K562 (cell line): ENCODE measurements at regions not wholly inside any gene's neighbourhood (a gene's known extent, or its start where the extent isn't known, plus 50 kb on each side); places are given as distances from the start of the nearest gene placed in this dataset.

Experiments used
- ATAC-seq: fragments of 200-7000 bp; cut with Tn5 transposase; 3 replicates; pipeline ENCODE4 v1.9.1; 2020; ENCODE audit warnings: moderate library complexity
- BruUV-seq: library from RNA; stranded (reverse); fragments of 400-500 nt; replicated peaks from 2 replicates; lab custom pipeline; 2021; lab: Mats Ljungman, UMichigan
- CTCF ChIA-PET: fragments of 300-600 bp; formaldehyde crosslinking; extraction: SDS; loops from one replicate; lab custom pipeline; 2021; ENCODE audit warnings: low intra/inter-chr PET ratio; lab: Yijun Ruan, JAX
- POLR2A ChIA-PET: fragments of 300-600, 350-650 bp; sonication (Branson Sonifier 250); formaldehyde crosslinking; extraction: SDS; loops from one replicate; lab custom pipeline; 2021; ENCODE audit warnings: antibody characterized with exemption, inconsistent platforms; lab: Yijun Ruan, JAX
- DNase-seq, 4 experiments: peaks; one replicate each; pipeline versions ENCODE4 v3.0.0 to v3.0.0-alpha.2; 2011 to 2018; ENCODE audit warnings: low spot score in 3 of 4, mixed read lengths in 3 of 4; ENCODE audit errors: extremely low read depth in 1 of 4
- FAIRE-seq: peaks from 2 replicates; lab custom pipeline; 2011; peaks lifted over from hg19 to GRCh38; lab: Jason Lieb, UNC
- H2AFZ ChIP-seq: 2 replicates; pipeline ENCODE4 v1.6.0; 2011; ENCODE audit warnings: low read depth, low read length, control low read depth, inconsistent platforms
- H3K27ac ChIP-seq: fragments of 200-600 bp; 3 replicates; pipeline ENCODE4 v1.8.0; 2011; ENCODE audit warnings: low read depth, mild to moderate bottlenecking, control low read depth, inconsistent platforms, low read length, moderate library complexity, mixed read lengths; ENCODE audit errors: extremely low read depth
- H3K27me3 ChIP-seq, 2 experiments: fragments of 300-600 bp in 1 of 2; 2 replicates in 1 of 2; 3 replicates in 1 of 2; pipeline versions ENCODE4 v1.6.0 to v1.8.0; 2011; ENCODE audit warnings: inconsistent platforms in 2 of 2, low read length in 2 of 2, mild to moderate bottlenecking in 1 of 2, mixed read lengths in 1 of 2, moderate library complexity in 1 of 2; ENCODE audit not compliant: control insufficient read depth in 2 of 2, insufficient read depth in 2 of 2
- H3K36me3 ChIP-seq: fragments of 300-600 bp; 3 replicates; pipeline ENCODE4 v1.8.0; 2011; ENCODE audit warnings: mild to moderate bottlenecking, low read length, inconsistent platforms; ENCODE audit not compliant: control insufficient read depth, insufficient read depth
- H3K4me1 ChIP-seq, 2 experiments: fragments of 200-600 bp in 1 of 2; replicated peaks in 1 of 2; 2 replicates in 1 of 2; 3 replicates in 1 of 2; pipeline versions ENCODE4 v1.5.1 to v1.8.0; 2011; ENCODE audit warnings: inconsistent platforms in 2 of 2, low read length in 2 of 2, mild to moderate bottlenecking in 1 of 2, mixed read lengths in 1 of 2, moderate library complexity in 1 of 2; ENCODE audit not compliant: control insufficient read depth in 2 of 2, insufficient read depth in 2 of 2
- H3K4me2 ChIP-seq: 2 replicates; pipeline ENCODE4 v1.6.1; 2011; ENCODE audit warnings: low read length, control low read depth, inconsistent platforms, mixed read lengths; ENCODE audit not compliant: insufficient read depth
- H3K4me3 ChIP-seq: fragments of 200-600 bp; sonication (generic), shearing (Covaris generic); 2 replicates; pipeline ENCODE4 v1.5.1; 2016; ENCODE audit warnings: control low read depth, inconsistent platforms
- H3K79me2 ChIP-seq: fragments of 200-600 bp; 3 replicates; pipeline ENCODE4 v1.8.0; 2011; ENCODE audit warnings: low read length, inconsistent platforms; ENCODE audit not compliant: control insufficient read depth, insufficient read depth
- H3K9ac ChIP-seq, 2 experiments: 2 replicates each; pipeline versions ENCODE4 v1.6.0 to v1.6.1; 2011; ENCODE audit warnings: low read depth in 2 of 2, low read length in 2 of 2, control low read depth in 1 of 2, inconsistent platforms in 1 of 2, mild to moderate bottlenecking in 1 of 2, mixed read lengths in 1 of 2; ENCODE audit not compliant: insufficient read depth in 1 of 2
- H3K9me1 ChIP-seq: one replicate; pipeline ENCODE4 v1.6.0; 2011; ENCODE audit warnings: inconsistent platforms, mild to moderate bottlenecking, low read length, moderate library complexity; ENCODE audit not compliant: control insufficient read depth, insufficient read depth
- H3K9me3 ChIP-seq: replicated peaks from 2 replicates; pipeline ENCODE4 v1.5.1; 2011; ENCODE audit warnings: low read depth, low read length, inconsistent platforms; ENCODE audit not compliant: control insufficient read depth, insufficient read depth
- H4K20me1 ChIP-seq: replicated peaks from 2 replicates; pipeline ENCODE4 v1.6.1; 2011; ENCODE audit warnings: low read length, inconsistent platforms, mixed read lengths; ENCODE audit not compliant: control insufficient read depth, insufficient read depth
- ETS1 ChIP-seq: conservative IDR thresholded peaks from 2 replicates; pipeline ENCODE4 v1.6.1; 2011; ENCODE audit warnings: low read depth, mild to moderate bottlenecking, low read length; ENCODE audit not compliant: control insufficient read depth
- KAT7 ChIP-seq: sonication (generic); formaldehyde crosslinking; IDR thresholded peaks from 2 replicates; pipeline ENCODE4 v1.8.0; 2022; ENCODE audit warnings: missing genetic modification reagents, mild to moderate bottlenecking, borderline replicate concordance
- NCOA6 ChIP-seq: fragments of 450-650 bp; IDR thresholded peaks from 2 replicates; pipeline ENCODE4 v1.6.1; 2017; ENCODE audit warnings: mild to moderate bottlenecking
- SLC30A9 ChIP-seq: fragments of 250-450 bp; sonication (Bioruptor Pico); IDR thresholded peaks from 2 replicates; pipeline ENCODE4 v1.8.0; 2022; ENCODE audit warnings: mild to moderate bottlenecking, moderate library complexity
- TBP ChIP-seq: optimal IDR thresholded peaks from 2 replicates; pipeline ENCODE3; 2011; ENCODE audit warnings: low read depth, low read length, improper control_type of control experiment
- ZBTB49 ChIP-seq: sonication (generic); formaldehyde crosslinking; IDR thresholded peaks from 2 replicates; pipeline ENCODE4 v1.8.0; 2022; ENCODE audit warnings: missing genetic modification reagents, mild to moderate bottlenecking, borderline replicate concordance
- ZNF277 ChIP-seq: fragments of 250-450 bp; sonication (Bioruptor Pico); IDR thresholded peaks from 2 replicates; pipeline ENCODE4 v1.8.0; 2022; ENCODE audit warnings: inconsistent platforms, mild to moderate bottlenecking, moderate library complexity, borderline replicate concordance
- ZNF518B ChIP-seq: fragments of 250-450 bp; sonication (Bioruptor Pico); IDR thresholded peaks from 2 replicates; pipeline ENCODE4 v1.5.0; 2021; ENCODE audit warnings: mild to moderate bottlenecking, moderate library complexity
- WGBS: fragments of 100-300 bp; shearing (Covaris generic); methylation state at CpG from one replicate; pipeline ENCODE4 v1.1.6; 2016; ENCODE audit warnings: low coverage, mixed read lengths; ENCODE audit not compliant: insufficient coverage; ENCODE audit errors: missing lambda C conversion rate; 5-methylcytosine and 5-hydroxymethylcytosine counted together
- in situ Hi-C: fragments of 300-500 bp; cut with MboI; formaldehyde crosslinking; loops from 4 replicates; pipeline ENCODE4 v1.15.0; 2018; ENCODE audit warnings: inconsistent platforms, mixed read lengths
- intact Hi-C: fragments of 100-400 bp; cut with micrococcal nuclease; formaldehyde crosslinking; loops from 2 replicates; pipeline ENCODE4 v1.14.2; 2022

GRCh38 chr10:78634389-78634815 is 434.4 kb upstream of the ZMIZ1 start:
- ChIA-PET CTCF (no interaction called here), POLR2A (no interaction called here)
- Histone ChIP-seq H3K79me2 (no peaks in the 10 kb centered on the region), H3K9me3 (no peaks in the 10 kb centered on the region), H3K4me2 (no peak overlapping the region), H4K20me1 (no peaks in the 10 kb centered on the region; the same call in 1 of the 2 replicates), H3K36me3 (no peaks in the 10 kb centered on the region), H3K4me1 (no peaks in the 10 kb centered on the region), H3K9ac (no peak overlapping the region), H3K9me1 (no peaks in the 10 kb centered on the region), H3K4me3 (no peak overlapping the region), H3K27ac (no peak overlapping the region), H3K27me3 (peaks cover 3 to 36% of the 10 kb centered on the region in 2 experiments; a peak in 4 of 5 replicates), H2AFZ (no peak overlapping the region)
- FAIRE-seq (no peak), ATAC-seq (no peak), DNase-seq (no peak)
- in situ Hi-C loops = no loop called here
- 0% methylated on average over 2 of the region's 2 CpGs for WGBS
- no TSS peak for BruUV-seq
- intact Hi-C loops = no loop called here
- TF ChIP-seq NCOA6 (no peak), ZNF277 (CRISPR knock-in tag) (no peak), TBP (no peak), KAT7 (CRISPR knock-in tag) (no peak), ZNF518B (CRISPR knock-in tag) (no peak), ETS1 (no peak), ZBTB49 (CRISPR knock-in tag) (no peak), SLC30A9 (CRISPR knock-in tag) (no peak)
